ENCODE measurements at regions not wholly inside any gene's neighbourhood (a gene's known extent, or its start where the extent isn't known, plus 50 kb on each side); places are given as distances from the start of the nearest gene placed in this dataset.

DNA sequence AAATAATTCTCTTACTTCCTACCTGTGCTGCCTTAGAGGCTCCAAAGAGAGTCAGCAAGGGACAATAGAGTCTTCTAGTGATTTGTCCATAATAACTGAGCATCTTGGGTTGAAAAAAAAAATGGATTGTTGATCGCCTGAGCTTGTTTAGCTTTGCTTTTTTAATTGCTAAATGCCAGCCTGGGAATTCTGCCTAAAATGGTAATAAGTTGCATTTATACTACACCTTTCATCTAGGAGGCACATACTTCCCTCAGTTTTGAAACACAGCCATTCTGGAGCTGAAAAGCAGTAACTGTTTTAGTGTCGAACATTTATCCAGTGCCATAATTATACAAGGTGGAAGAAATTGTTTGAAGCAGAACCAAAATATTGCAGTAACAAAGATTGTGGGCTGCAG, 421.3 kb downstream of the CAAP1 start:
- no peaks in the 10 kb centered on the region for H3K36me3 ChIP-seq
- H3K4me3 ChIP-seq: no peak overlapping the region
- H3K4me1 ChIP-seq (ENCODE audit: insufficient read depth): no peaks in the 10 kb centered on the region
- intact Hi-C loops (cut with DNase I): no loop called here
- no peaks in the 10 kb centered on the region for H3K27me3 ChIP-seq
- no peak for DNase-seq
- TF ChIP-seq, protein P1, sequence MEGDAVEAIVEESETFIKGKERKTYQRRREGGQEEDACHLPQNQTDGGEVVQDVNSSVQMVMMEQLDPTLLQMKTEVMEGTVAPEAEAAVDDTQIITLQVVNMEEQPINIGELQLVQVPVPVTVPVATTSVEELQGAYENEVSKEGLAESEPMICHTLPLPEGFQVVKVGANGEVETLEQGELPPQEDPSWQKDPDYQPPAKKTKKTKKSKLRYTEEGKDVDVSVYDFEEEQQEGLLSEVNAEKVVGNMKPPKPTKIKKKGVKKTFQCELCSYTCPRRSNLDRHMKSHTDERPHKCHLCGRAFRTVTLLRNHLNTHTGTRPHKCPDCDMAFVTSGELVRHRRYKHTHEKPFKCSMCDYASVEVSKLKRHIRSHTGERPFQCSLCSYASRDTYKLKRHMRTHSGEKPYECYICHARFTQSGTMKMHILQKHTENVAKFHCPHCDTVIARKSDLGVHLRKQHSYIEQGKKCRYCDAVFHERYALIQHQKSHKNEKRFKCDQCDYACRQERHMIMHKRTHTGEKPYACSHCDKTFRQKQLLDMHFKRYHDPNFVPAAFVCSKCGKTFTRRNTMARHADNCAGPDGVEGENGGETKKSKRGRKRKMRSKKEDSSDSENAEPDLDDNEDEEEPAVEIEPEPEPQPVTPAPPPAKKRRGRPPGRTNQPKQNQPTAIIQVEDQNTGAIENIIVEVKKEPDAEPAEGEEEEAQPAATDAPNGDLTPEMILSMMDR (IDR thresholded peaks at IDR 0.05): no peak
- TF ChIP-seq POLR2A (IDR thresholded peaks at IDR 0.05) (no peak), EP300 (IDR thresholded peaks at IDR 0.05) (no peak)
- 63 to 82% (median 78%) methylated on average over 2 of the region's 2 CpGs for WGBS, 3 donors
- H3K27ac ChIP-seq: no peak overlapping the region
- H3K9me3 ChIP-seq: no peaks in the 10 kb centered on the region

DNA sequence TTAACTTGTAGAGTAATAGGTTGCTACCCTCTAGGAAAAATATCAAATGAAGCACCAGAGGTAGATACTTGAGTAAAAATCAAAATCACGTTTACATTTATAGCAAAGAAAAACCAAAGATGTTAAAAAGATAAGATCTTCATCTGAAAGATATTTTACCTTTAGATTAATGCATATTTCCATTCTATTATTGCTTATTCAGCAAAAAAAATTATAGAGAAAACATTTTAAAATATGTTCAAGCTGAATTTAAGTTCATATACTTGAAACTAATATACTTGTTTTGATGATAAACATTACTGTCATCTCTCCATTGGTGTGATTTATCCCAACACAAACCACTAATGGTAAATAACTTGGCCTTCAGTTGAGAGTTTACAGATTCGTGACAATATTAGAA, 422.3 kb downstream of the CAAP1 start:
- intact Hi-C loops (cut with DNase I): no loop called here
- no peak for DNase-seq
- 56 to 60% (median 57%) methylated on average over 2 of the region's 2 CpGs for WGBS, 3 donors
- Histone ChIP-seq H3K4me3 (no peak overlapping the region), H3K9me3 (no peaks in the 10 kb centered on the region), H3K36me3 (no peaks in the 10 kb centered on the region), H3K27me3 (no peaks in the 10 kb centered on the region), H3K27ac (no peak overlapping the region), H3K4me1 (ENCODE audit: insufficient read depth) (no peaks in the 10 kb centered on the region)
- TF ChIP-seq, protein P1 (IDR thresholded peaks at IDR 0.05): no peak
- no peak for TF ChIP-seq EP300 (IDR thresholded peaks at IDR 0.05)
- TF ChIP-seq POLR2A (IDR thresholded peaks at IDR 0.05): no peak

DNA sequence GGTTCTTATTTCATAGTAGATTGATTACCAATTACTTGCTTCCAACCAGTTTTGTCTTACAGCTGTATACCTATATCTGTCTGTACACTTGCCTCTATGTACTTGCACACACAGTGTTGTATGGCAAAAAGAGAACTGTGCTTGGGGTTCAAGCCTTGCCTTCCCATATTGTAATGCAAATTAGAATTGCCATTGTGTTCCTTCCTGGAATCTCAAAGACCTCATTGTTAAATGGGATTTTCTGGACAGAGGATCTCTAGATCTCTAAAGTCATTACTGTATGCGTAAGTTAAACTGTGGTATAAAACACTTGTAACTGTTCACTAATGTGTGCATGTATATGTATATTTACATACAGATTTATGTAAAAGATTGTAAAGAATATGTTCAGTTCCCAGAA, 428.8 kb downstream of the CAAP1 start:
- intact Hi-C loops (cut with DNase I): no loop called here
- no peaks in the 10 kb centered on the region for H3K9me3 ChIP-seq
- no peaks in the 10 kb centered on the region for H3K27me3 ChIP-seq
- no peak overlapping the region for H3K4me3 ChIP-seq
- H3K27ac ChIP-seq: no peak overlapping the region
- no peaks in the 10 kb centered on the region for H3K4me1 ChIP-seq (ENCODE audit: insufficient read depth)
- no peak for DNase-seq
- no peak for TF ChIP-seq POLR2A (IDR thresholded peaks at IDR 0.05)
- TF ChIP-seq EP300 (IDR thresholded peaks at IDR 0.05): no peak
- TF ChIP-seq, protein P1 (IDR thresholded peaks at IDR 0.05): no peak
- no peaks in the 10 kb centered on the region for H3K36me3 ChIP-seq
- WGBS, 3 donors: 91 to 95% (median 93%) methylated on average over 1 of the region's 1 CpG

DNA sequence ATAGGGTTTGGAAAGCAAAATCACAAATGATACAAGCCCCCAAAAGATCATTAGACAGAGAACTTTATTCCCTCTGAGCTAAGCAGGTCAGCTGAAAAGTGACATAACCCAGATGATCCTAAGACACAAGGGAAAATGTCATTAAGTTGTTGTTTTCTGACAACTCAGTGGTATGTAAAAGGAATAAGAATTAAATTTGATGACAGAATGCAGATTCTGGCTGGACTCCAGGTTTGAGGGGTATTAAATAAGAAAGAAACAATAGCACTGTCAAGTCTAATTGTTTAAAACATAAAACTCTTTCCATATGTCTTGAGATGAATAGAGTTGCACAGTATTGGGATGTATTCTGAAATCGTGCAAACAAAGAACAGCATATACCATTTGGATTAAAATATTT, 429.9 kb downstream of the CAAP1 start:
- Histone ChIP-seq H3K4me3 (no peak overlapping the region), H3K27ac (no peak overlapping the region), H3K27me3 (no peaks in the 10 kb centered on the region), H3K36me3 (no peaks in the 10 kb centered on the region), H3K4me1 (ENCODE audit: insufficient read depth) (no peaks in the 10 kb centered on the region), H3K9me3 (no peaks in the 10 kb centered on the region)
- TF ChIP-seq POLR2A (IDR thresholded peaks at IDR 0.05) (no peak), EP300 (IDR thresholded peaks at IDR 0.05) (no peak)
- TF ChIP-seq, protein P1 (IDR thresholded peaks at IDR 0.05): no peak
- intact Hi-C loops (cut with DNase I): no loop called here
- DNase-seq: no peak
- 3 to 87% (median 51%) methylated on average over 1 of the region's 1 CpG for WGBS, 3 donors

DNA sequence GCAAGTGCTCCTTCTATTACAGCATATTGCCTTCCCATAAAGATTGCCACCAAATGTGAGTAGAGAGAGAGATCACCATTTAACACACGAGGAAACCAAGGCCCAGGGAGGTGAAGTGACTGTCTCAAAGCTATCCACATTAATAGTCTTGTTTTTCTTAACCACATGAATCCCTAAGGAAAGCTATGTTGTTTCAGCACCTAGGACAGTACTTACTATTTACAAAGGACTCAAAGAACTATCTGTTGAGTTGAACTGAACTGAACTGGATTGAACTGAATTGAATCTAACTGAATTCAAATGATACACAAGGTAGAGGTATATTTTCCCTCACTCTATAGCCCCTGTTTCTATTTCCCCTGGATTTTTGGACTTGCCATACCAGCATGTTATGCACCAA, 430.4 kb downstream of the CAAP1 start:
- no peaks in the 10 kb centered on the region for H3K36me3 ChIP-seq
- WGBS, 3 donors: 36 to 53% (median 47%) methylated on average over 1 of the region's 1 CpG
- DNase-seq: no peak
- H3K27me3 ChIP-seq: no peaks in the 10 kb centered on the region
- no peaks in the 10 kb centered on the region for H3K4me1 ChIP-seq (ENCODE audit: insufficient read depth)
- no peak overlapping the region for H3K4me3 ChIP-seq
- no peaks in the 10 kb centered on the region for H3K9me3 ChIP-seq
- intact Hi-C loops (cut with DNase I): no loop called here
- TF ChIP-seq, protein P1 (IDR thresholded peaks at IDR 0.05): no peak
- TF ChIP-seq EP300 (IDR thresholded peaks at IDR 0.05): no peak
- TF ChIP-seq POLR2A (IDR thresholded peaks at IDR 0.05): no peak
- H3K27ac ChIP-seq: no peak overlapping the region
